NCI-H1694 treated with DMSO at 0.1 percent for 48 hours (cell line): ENCODE measurements at regions not wholly inside any gene's neighbourhood (a gene's known extent, or its start where the extent isn't known, plus 50 kb on each side); places are given as distances from the start of the nearest gene placed in this dataset.
"Not testable (repeated sequence)": the region's sequence is repeated elsewhere in the genome, so short reads cannot be mapped to it uniquely, and the experiment has no call there.

Experiments
- DNase-seq: peaks from one replicate; lab custom pipeline; 2025; lab: John Stamatoyannopoulos, UW

- no peak for DNase-seq
Observed at GRCh38 chr2:58357521-58357920, 116.4 kb upstream of the FANCL start.

DNA sequence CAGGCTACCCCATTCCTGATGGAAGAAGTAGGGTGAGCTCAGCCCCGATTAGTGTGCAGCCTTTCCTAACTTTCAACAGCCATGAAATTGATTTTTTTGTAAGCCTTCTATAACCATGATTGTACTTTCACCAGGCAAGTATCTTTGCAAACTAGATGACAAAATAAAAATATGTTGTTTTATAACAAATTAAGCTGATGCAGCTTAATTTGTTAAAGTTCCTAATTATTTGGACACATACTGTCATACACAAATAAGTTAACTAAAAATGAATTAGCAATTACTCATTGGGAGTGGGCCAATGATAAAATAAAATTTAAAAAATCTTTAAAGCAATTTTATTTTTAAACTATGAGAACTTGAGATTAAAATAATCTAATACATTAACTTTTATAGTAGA, 113.1 kb upstream of the FANCL start:
- DNase-seq: no peak

- no peak for DNase-seq
Observed at GRCh38 chr2:58350484-58350883, 109.4 kb upstream of the FANCL start.

GRCh38 chr2:58347810-58348209, 106.7 kb upstream of the FANCL start:
- no peak for DNase-seq

- DNase-seq: no peak
Observed at GRCh38 chr2:58341047-58341446, 99.9 kb upstream of the FANCL start.

- DNase-seq: no peak
Observed at GRCh38 chr2:58339548-58340243, 98.6 kb upstream of the FANCL start.

DNA sequence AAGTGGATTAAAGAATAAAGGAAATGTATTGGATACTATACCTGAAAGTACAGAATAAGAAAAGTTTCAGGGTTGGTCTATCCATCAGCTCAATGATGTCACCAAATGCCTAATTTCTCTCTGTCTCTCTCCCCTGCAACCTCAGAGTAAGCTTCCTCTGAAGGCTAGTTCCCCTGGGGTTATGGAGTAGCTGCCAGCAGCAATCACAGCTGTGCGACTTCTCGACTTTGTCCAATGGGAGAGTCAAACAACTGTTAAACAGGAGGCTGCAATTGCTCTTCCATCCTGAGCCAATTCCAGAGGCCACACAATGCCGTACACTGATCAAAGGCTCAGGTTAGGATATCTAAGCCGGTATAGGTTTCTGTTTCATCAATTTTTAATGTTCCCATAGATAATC, 95.3 kb upstream of the FANCL start:
- no peak for DNase-seq

DNA sequence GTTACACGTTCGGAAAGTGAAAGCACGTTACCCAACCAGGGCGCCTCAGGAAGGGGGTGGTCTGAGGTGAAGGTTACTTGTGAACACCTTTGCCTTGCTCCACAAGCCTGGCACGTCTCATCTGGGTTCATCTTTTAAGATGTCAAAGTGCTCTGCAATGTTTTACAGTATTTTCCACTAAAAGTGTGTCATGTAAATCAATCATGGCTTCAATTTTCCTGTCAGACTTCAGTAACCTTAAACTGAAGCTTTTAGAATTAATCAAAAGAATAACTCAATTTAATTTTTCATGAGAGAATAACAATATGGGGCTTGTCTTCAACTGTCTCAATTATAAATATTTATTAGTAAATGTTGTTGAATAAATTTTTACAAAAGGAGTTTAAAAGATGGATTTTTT, 93.3 kb upstream of the FANCL start:
- DNase-seq: no peak

- DNase-seq: not testable (repeated sequence)
Observed at GRCh38 chr2:58325296-58325895, 84.3 kb upstream of the FANCL start.

DNA sequence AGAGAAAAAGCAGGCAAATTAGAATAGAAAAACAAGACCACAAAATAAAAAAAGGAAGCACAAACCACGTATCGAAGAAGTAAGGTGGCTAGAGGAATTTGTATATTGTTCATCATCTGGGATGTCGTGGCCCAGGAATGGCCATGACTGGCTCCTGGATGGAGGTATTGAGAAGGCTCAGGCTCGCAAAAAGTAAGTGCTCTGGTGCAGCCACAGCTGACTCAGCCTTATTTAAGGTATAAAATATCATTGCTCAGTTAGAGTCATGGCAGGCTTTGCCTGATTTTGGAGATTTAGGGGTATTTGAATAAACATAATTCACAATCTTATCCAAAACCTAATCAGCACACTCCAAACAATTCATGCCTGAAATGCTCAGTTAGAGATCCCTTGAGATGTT, 78.4 kb upstream of the FANCL start:
- DNase-seq: no peak

- not testable (repeated sequence) for DNase-seq
Observed at GRCh38 chr2:58318949-58319348, 77.8 kb upstream of the FANCL start.

- DNase-seq: no peak
Observed at GRCh38 chr2:58313926-58314325, 72.8 kb upstream of the FANCL start.

DNA sequence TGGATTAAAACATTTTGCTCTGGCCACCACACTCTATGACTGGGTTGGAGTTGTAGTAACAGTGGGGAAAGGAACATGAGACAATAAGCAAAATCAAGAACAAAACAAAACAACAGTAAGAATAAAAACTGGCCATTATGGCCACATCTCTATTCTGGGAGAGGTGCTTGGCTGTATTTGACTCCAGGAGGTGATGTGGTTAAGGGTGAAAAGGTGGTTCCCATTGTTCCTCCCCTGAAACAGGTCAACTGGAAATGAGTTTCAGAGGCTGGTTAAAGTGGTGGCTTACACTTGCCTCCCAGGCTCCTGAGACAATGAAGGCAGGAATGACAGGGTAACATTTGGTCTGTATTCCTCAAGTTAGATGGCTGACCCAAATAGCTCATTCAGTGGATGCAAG, 67.3 kb upstream of the FANCL start:
- no peak for DNase-seq

GRCh38 chr2:58304843-58305242, 63.7 kb upstream of the FANCL start:
- DNase-seq: no peak

GRCh38 chr2:58299123-58299522, 58.0 kb upstream of the FANCL start:
- DNase-seq: no peak

GRCh38 chr2:58293056-58293455, 51.9 kb upstream of the FANCL start:
- no peak for DNase-seq

DNA sequence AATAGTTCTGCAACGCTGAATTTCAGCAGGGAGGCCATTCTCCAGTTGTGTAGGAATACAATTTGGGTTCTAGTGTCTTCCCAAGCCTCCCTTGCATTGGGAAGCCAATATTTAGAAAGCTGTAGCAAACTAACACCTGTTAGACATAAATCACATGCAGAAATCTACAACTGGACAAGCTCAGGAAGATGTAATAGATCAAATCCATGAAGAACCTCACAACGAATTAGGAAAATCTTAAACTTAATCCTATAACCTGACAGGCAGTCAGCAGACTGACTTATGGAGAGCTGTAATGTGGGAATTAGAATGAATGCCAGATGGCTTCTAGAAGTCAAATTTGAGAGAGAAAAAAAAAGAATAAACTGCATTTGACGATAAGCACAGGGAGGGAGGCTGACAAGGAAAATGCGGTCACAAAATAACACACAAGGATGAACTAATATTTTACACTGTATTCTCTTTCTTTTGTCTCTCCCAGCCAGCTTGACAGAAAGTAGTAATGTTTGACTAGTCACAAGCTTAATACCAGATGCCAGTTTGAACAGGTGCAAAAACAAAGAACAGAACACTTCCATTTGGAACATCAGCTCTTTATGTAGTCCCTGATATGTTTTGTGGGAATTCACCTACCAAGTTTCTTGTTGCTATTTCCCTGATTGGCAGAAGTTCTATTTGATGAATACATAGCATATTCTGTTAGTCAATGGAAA, 50.8 kb upstream of the FANCL start:
- DNase-seq: no peak
